Upper lobe of left lung (tissue), 6 donors: ENCODE measurements at regions not wholly inside any gene's neighbourhood (a gene's known extent, or its start where the extent isn't known, plus 50 kb on each side); places are given as distances from the start of the nearest gene placed in this dataset.

Source experiments
- ATAC-seq, 2 donors: fragments of 200-7000 bp; cut with Tn5 transposase; one replicate each; pipeline ENCODE4 v1.9.1; 2022; ENCODE audit warnings: mild to moderate bottlenecking in 2 of 2, moderate library complexity in 2 of 2; ENCODE audit not compliant: low FRiP score in 2 of 2
- DNase-seq, 2 donors: peaks; one replicate each; pipeline ENCODE4 v3.0.0-alpha.2; 2019 to 2020
- H3K27ac ChIP-seq, 4 donors: fragments of 200-600 bp; sonication (generic); one replicate each; pipeline ENCODE4 v1.5.1; 2016 to 2019
- H3K27me3 ChIP-seq, 4 donors: fragments of 200-600 bp; sonication (generic); one replicate each; pipeline ENCODE4 v1.5.1; 2017 to 2019
- H3K36me3 ChIP-seq, 4 donors: fragments of 200-600 bp; sonication (generic); one replicate each; pipeline ENCODE4 v1.5.1; 2016 to 2019
- H3K4me1 ChIP-seq, 4 donors: fragments of 200-600 bp; sonication (generic); one replicate each; pipeline ENCODE4 v1.5.1; 2018 to 2019
- H3K4me3 ChIP-seq, 4 donors: fragments of 200-600 bp; sonication (generic); one replicate each; pipeline ENCODE4 v1.5.1; 2017 to 2019; ENCODE audit warnings: mild to moderate bottlenecking in 2 of 4, moderate library complexity in 1 of 4
- H3K9me3 ChIP-seq, 4 donors: fragments of 200-600 bp; sonication (generic); one replicate each; pipeline ENCODE4 v1.5.1; 2018 to 2019
- CTCF ChIP-seq, 6 experiments: fragments of 450-650 bp in 4 of 6; fragments of 200-600 bp in 2 of 6; sonication (generic) in 2 of 6; IDR thresholded peaks; one replicate each; pipeline ENCODE4 v1.5.1; 2016 to 2019; ENCODE audit warnings: antibody characterized with exemption in 6 of 6
- EP300 ChIP-seq, 4 donors: sonication (generic); formaldehyde crosslinking; IDR thresholded peaks; one replicate each; pipeline ENCODE4 v1.5.1; 2017; ENCODE audit warnings: antibody characterized with exemption in 4 of 4, control low read depth in 2 of 4
- POLR2A ChIP-seq, 4 donors: fragments of 450-650 bp; IDR thresholded peaks; one replicate each; pipeline ENCODE4 v1.5.1; 2016 to 2017; ENCODE audit warnings: antibody characterized with exemption in 4 of 4, mild to moderate bottlenecking in 2 of 4
- POLR2AphosphoS5 ChIP-seq, 2 donors: sonication (generic); formaldehyde crosslinking; IDR thresholded peaks; one replicate each; pipeline ENCODE4 v1.5.1; 2017; ENCODE audit warnings: antibody characterized with exemption in 2 of 2
- WGBS, 2 donors: methylation state at CpG; one replicate each; pipeline ENCODE4 v1.1.5; 2017 to 2018; 5-methylcytosine and 5-hydroxymethylcytosine counted together
- donor health status: DM: no; HTN: no; CAD: no; lungs with moderate emphysema.
- donor health status: DM: no; HTN: yes; CAD: no; lungs with severe emphysema.

- no peak overlapping the region for H3K4me3 ChIP-seq
- no peaks in the 10 kb centered on the region for H3K27me3 ChIP-seq
- 86 to 90% methylated on average over 7 of the region's 7 CpGs for WGBS, 2 donors
- TF ChIP-seq POLR2A (IDR thresholded peaks at IDR 0.05) (no peak), EP300 (IDR thresholded peaks at IDR 0.05) (no peak), POLR2AphosphoS5 (IDR thresholded peaks at IDR 0.05) (no peak), CTCF (IDR thresholded peaks at IDR 0.05) (no peak)
- ATAC-seq, result no peak
- H3K36me3 ChIP-seq, result no peaks in the 10 kb centered on the region
- no peaks in the 10 kb centered on the region for H3K4me1 ChIP-seq
- H3K27ac ChIP-seq, result no peak overlapping the region
- no peak for DNase-seq
- H3K9me3 ChIP-seq, result no peaks in the 10 kb centered on the region
These were observed 473.1 kb upstream of the FANCL start for GRCh38 chr2:58714238-58714637.

- ATAC-seq, result no peak
- Histone ChIP-seq H3K4me1 (no peaks in the 10 kb centered on the region), H3K27ac (no peak overlapping the region), H3K27me3 (no peaks in the 10 kb centered on the region), H3K4me3 (no peak overlapping the region), H3K9me3 (no peaks in the 10 kb centered on the region), H3K36me3 (no peaks in the 10 kb centered on the region)
- TF ChIP-seq EP300 (IDR thresholded peaks at IDR 0.05) (no peak), POLR2A (IDR thresholded peaks at IDR 0.05) (no peak), POLR2AphosphoS5 (IDR thresholded peaks at IDR 0.05) (no peak), CTCF (IDR thresholded peaks at IDR 0.05) (no peak)
- DNase-seq, result no peak
- WGBS, 2 donors, result 72 to 76% methylated on average over 8 of the region's 8 CpGs
These were observed 469.7 kb upstream of the FANCL start for GRCh38 chr2:58710795-58711279.

GRCh38 chr2:58709687-58710354 lies 468.7 kb upstream of the FANCL start:
- Histone ChIP-seq H3K4me3 (no peak overlapping the region), H3K9me3 (no peaks in the 10 kb centered on the region), H3K4me1 (no peaks in the 10 kb centered on the region), H3K36me3 (no peaks in the 10 kb centered on the region), H3K27ac (no peak overlapping the region), H3K27me3 (no peaks in the 10 kb centered on the region)
- DNase-seq (no peak), ATAC-seq (no peak)
- 77 to 88% methylated on average over 1 of the region's 1 CpG for WGBS, 2 donors
- no peak for TF ChIP-seq POLR2AphosphoS5 (IDR thresholded peaks at IDR 0.05)
- no peak for TF ChIP-seq CTCF (IDR thresholded peaks at IDR 0.05)
- TF ChIP-seq POLR2A (IDR thresholded peaks at IDR 0.05), result no peak
- no peak for TF ChIP-seq EP300 (IDR thresholded peaks at IDR 0.05)

- Histone ChIP-seq H3K9me3 (no peaks in the 10 kb centered on the region), H3K27ac (no peak overlapping the region), H3K36me3 (no peaks in the 10 kb centered on the region), H3K4me1 (no peaks in the 10 kb centered on the region), H3K27me3 (no peaks in the 10 kb centered on the region), H3K4me3 (no peak overlapping the region)
- WGBS, 2 donors, result 73 to 82% methylated on average over 4 of the region's 4 CpGs
- ATAC-seq (no peak), DNase-seq (no peak)
- no peak for TF ChIP-seq EP300 (IDR thresholded peaks at IDR 0.05)
- TF ChIP-seq POLR2A (IDR thresholded peaks at IDR 0.05), result no peak
- no peak for TF ChIP-seq POLR2AphosphoS5 (IDR thresholded peaks at IDR 0.05)
- no peak for TF ChIP-seq CTCF (IDR thresholded peaks at IDR 0.05)
These were observed 468.1 kb upstream of the FANCL start for GRCh38 chr2:58709274-58709673.

GRCh38 chr2:58708565-58708964 lies 467.4 kb upstream of the FANCL start:
- H3K9me3 ChIP-seq, result no peaks in the 10 kb centered on the region
- ATAC-seq (no peak), DNase-seq (no peak)
- H3K4me3 ChIP-seq, result no peak overlapping the region
- H3K36me3 ChIP-seq, result no peaks in the 10 kb centered on the region
- 72 to 73% methylated on average over 1 of the region's 1 CpG for WGBS, 2 donors
- no peaks in the 10 kb centered on the region for H3K27me3 ChIP-seq
- no peak overlapping the region for H3K27ac ChIP-seq
- H3K4me1 ChIP-seq, result no peaks in the 10 kb centered on the region
- TF ChIP-seq EP300 (IDR thresholded peaks at IDR 0.05) (no peak), POLR2AphosphoS5 (IDR thresholded peaks at IDR 0.05) (no peak), CTCF (IDR thresholded peaks at IDR 0.05) (no peak), POLR2A (IDR thresholded peaks at IDR 0.05) (no peak)
